Activated CD4-positive, alpha-beta T cell treated with anti-CD3 and anti-CD28 coated beads for 48 hours (primary cell): ENCODE measurements at regions not wholly inside any gene's neighbourhood (a gene's known extent, or its start where the extent isn't known, plus 50 kb on each side); places are given as distances from the start of the nearest gene placed in this dataset.

Source experiments
- DNase-seq: peaks from one replicate; pipeline ENCODE4 v3.0.0-alpha.2; 2020

- DNase-seq, result no peak
Observed at GRCh38 chr3:127137757-127138536, 55.0 kb upstream of the PRR23E start.

GRCh38 chr3:127139601-127140500, 53.1 kb upstream of the PRR23E start:
- no peak for DNase-seq

GRCh38 chr3:127140501-127141460, 52.1 kb upstream of the PRR23E start:
- no peak for DNase-seq

GRCh38 chr3:127141921-127142730, 50.8 kb upstream of the PRR23E start:
- no peak for DNase-seq
